IMR-90 (cell line): ENCODE measurements at regions not wholly inside any gene's neighbourhood (a gene's known extent, or its start where the extent isn't known, plus 50 kb on each side); places are given as distances from the start of the nearest gene placed in this dataset.

Experiments used
- BHLHE40 ChIP-seq: fragments of 150-350 bp; IDR thresholded peaks from 2 replicates; pipeline ENCODE4 v1.6.1; 2016; ENCODE audit warnings: mild to moderate bottlenecking, low read depth, low read length
- CEBPB ChIP-seq: IDR thresholded peaks from 2 replicates; pipeline ENCODE4 v1.6.1; 2012; ENCODE audit warnings: low read depth, low read length, improper control_type of control experiment
- CHD1 ChIP-seq: IDR thresholded peaks from 2 replicates; pipeline ENCODE4 v1.6.1; 2012; ENCODE audit warnings: low read depth, low read length, improper control_type of control experiment
- MAFK ChIP-seq: IDR thresholded peaks from 2 replicates; pipeline ENCODE4 v1.6.1; 2012; ENCODE audit warnings: low read depth, low read length, improper control_type of control experiment
- MAZ ChIP-seq: IDR thresholded peaks from 2 replicates; pipeline ENCODE4 v1.6.1; 2012; ENCODE audit warnings: low read depth, mild to moderate bottlenecking, low read length, improper control_type of control experiment, moderate library complexity, borderline replicate concordance
- MXI1 ChIP-seq: IDR thresholded peaks from 2 replicates; pipeline ENCODE4 v1.6.1; 2012; ENCODE audit warnings: low read depth, mild to moderate bottlenecking, low read length, moderate library complexity, borderline replicate concordance
- POLR2A ChIP-seq: IDR thresholded peaks from 2 replicates; pipeline ENCODE4 v1.6.1; 2012; ENCODE audit warnings: mild to moderate bottlenecking, low read depth, low read length
- RAD21 ChIP-seq: IDR thresholded peaks from 2 replicates; pipeline ENCODE4 v1.6.1; 2012; ENCODE audit warnings: low read length, improper control_type of control experiment
- RCOR1 ChIP-seq: IDR thresholded peaks from 2 replicates; pipeline ENCODE4 v1.6.1; 2012; ENCODE audit warnings: mild to moderate bottlenecking, low read length, improper control_type of control experiment; ENCODE audit not compliant: insufficient replicate concordance
- RFX5 ChIP-seq: IDR thresholded peaks from 2 replicates; pipeline ENCODE4 v1.8.0; 2012; ENCODE audit warnings: low read depth, mild to moderate bottlenecking, low read length, moderate library complexity
- SMC3 ChIP-seq: fragments of 150-350 bp; IDR thresholded peaks from 2 replicates; pipeline ENCODE4 v1.6.1; 2016; ENCODE audit warnings: low read depth, mild to moderate bottlenecking, antibody characterized with exemption, low read length, moderate library complexity
- TF ChIP-seq, protein P1 (sequence below): fragments of 150-350 bp; IDR thresholded peaks from 2 replicates; pipeline ENCODE4 v1.6.1; 2017; ENCODE audit warnings: mild to moderate bottlenecking, antibody characterized with exemption, low read length, low read depth
- TF ChIP-seq, protein P2 (sequence below): conservative IDR thresholded peaks from 2 replicates; pipeline ENCODE4 v1.5.1; 2012; ENCODE audit warnings: mild to moderate bottlenecking, low read depth, low read length, improper control_type of control experiment

DNA sequence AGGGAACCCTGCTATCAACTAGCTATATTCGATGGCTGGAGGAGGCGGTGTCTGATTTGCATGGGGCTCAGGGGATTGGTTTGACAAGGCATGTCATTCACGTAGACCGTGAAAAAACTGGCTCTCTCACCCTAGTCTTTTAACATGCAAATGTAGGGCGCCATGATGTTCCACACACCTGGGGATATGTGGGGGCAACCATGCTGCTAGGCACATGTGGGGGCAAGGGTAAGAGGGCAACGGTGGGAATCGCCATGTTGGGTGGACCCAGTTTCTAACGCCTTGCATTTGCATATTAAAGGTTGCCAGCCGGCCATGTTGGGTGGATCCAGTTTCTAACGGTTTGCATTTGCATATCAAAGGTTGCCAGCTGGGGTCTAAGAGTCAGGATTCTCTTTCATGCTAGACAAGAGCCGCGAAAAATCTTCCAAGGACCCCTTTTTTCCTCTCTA lies 419.2 kb upstream of the NFE2L3 start:
- TF ChIP-seq, protein P1, sequence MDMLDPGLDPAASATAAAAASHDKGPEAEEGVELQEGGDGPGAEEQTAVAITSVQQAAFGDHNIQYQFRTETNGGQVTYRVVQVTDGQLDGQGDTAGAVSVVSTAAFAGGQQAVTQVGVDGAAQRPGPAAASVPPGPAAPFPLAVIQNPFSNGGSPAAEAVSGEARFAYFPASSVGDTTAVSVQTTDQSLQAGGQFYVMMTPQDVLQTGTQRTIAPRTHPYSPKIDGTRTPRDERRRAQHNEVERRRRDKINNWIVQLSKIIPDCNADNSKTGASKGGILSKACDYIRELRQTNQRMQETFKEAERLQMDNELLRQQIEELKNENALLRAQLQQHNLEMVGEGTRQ, result no peak
- no peak for TF ChIP-seq MAFK
- TF ChIP-seq, protein P2, sequence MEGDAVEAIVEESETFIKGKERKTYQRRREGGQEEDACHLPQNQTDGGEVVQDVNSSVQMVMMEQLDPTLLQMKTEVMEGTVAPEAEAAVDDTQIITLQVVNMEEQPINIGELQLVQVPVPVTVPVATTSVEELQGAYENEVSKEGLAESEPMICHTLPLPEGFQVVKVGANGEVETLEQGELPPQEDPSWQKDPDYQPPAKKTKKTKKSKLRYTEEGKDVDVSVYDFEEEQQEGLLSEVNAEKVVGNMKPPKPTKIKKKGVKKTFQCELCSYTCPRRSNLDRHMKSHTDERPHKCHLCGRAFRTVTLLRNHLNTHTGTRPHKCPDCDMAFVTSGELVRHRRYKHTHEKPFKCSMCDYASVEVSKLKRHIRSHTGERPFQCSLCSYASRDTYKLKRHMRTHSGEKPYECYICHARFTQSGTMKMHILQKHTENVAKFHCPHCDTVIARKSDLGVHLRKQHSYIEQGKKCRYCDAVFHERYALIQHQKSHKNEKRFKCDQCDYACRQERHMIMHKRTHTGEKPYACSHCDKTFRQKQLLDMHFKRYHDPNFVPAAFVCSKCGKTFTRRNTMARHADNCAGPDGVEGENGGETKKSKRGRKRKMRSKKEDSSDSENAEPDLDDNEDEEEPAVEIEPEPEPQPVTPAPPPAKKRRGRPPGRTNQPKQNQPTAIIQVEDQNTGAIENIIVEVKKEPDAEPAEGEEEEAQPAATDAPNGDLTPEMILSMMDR, result no peak
- no peak for TF ChIP-seq CHD1
- TF ChIP-seq POLR2A, result no peak
- TF ChIP-seq MXI1, result no peak
- no peak for TF ChIP-seq RFX5
- TF ChIP-seq RAD21, result no peak
- no peak for TF ChIP-seq RCOR1
- no peak for TF ChIP-seq CEBPB
- no peak for TF ChIP-seq MAZ
- TF ChIP-seq BHLHE40, result no peak
- no peak for TF ChIP-seq SMC3
